DMS153 treated with DMSO at 0.1 percent for 48 hours (cell line): ENCODE measurements at regions not wholly inside any gene's neighbourhood (a gene's known extent, or its start where the extent isn't known, plus 50 kb on each side); places are given as distances from the start of the nearest gene placed in this dataset.

Source experiments
- DNase-seq: peaks from one replicate; lab custom pipeline; 2025; ENCODE audit not compliant: unreplicated experiment; lab: John Stamatoyannopoulos, UW

DNA sequence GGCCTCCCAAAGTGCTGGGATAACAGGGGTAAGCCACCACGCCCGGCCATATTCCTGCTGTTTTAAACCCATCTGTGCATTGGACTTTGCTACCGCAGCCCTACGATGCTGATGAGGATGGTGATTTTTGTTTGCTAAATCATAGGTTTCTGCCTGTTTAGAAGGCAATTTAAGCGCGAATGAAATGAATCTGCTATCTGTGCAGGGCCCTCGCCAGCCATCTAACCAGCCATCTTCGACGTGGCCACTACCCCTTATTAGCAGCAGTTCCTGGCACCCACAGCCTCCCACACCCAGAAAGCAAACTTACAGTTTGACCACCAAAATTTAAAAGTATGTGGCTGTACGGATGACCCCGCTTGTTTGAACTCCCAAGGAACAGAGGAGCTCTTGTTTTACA is 178.5 kb downstream of the SHOX start:
- DNase-seq, result no peak

DNA sequence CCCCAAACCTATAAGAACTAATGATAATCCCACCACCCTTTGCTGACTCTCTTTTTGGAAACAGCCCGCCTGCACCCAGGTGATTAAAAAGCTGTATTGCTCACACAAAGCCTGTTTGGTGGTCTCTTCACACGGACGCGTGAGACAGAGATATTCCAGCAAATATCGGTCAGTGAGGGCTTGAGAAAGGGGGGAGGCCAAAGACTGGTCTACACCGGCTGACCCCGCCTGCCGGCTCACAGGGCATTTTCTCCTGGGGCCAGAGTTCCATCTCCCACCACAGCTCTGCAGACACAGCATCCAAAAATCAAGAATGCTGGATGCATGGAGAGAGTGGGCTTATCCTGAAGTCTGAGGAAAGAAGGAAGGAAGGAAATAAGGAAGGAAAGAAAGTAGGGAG is 176.0 kb downstream of the SHOX start:
- DNase-seq, result no peak

- DNase-seq, result no peak
Measured at GRCh38 chrX:805988-806387, 175.4 kb downstream of the SHOX start.

DNA sequence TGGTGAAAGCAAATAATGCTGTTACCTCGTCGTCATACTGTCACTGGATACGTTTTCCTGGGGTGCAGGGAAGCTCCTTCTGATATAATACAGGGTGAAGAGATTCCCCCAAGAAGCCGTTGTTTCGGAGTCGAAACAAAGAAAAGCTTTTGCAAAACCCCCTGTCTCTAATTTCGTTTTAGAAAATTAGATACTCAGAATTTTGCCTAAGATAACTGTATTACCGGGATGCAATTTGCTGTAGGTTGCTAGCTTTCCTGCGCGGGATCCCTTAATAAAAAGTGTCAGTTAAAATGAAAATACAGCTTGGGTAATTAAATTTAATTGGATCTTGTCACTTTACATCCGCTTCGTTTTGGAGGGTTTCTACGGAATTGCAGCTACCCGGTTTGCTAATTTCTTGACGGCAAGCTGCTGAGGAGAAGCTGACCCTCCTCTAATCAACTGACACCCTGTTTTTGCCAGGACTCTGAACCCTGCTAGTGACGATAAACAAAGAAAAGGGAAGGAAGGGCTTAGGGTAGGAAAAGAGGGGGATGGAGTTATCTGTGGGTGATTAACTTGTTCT is 174.6 kb downstream of the SHOX start:
- no peak for DNase-seq

DNA sequence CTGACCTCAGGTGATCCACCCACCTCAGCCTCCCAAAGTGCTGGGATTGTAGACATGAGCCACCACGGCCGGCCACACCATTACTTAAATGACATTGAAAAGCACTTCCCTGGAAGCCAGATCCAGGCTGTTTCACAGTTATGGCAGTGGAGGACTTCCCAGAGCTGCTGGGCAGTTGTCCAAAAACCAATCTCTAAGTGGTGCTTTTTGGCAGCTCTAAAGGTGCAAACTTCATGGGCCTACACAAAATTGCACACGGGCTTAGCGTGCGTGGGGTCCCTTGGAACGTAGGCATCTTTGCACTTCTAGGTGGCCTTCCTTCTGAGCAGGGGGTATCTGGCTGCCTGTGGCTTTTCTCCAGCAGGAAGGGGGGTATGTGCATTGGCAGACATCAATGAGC is 172.3 kb downstream of the SHOX start:
- DNase-seq, result no peak

- no peak for DNase-seq
Measured at GRCh38 chrX:799808-800207, 169.2 kb downstream of the SHOX start.

DNA sequence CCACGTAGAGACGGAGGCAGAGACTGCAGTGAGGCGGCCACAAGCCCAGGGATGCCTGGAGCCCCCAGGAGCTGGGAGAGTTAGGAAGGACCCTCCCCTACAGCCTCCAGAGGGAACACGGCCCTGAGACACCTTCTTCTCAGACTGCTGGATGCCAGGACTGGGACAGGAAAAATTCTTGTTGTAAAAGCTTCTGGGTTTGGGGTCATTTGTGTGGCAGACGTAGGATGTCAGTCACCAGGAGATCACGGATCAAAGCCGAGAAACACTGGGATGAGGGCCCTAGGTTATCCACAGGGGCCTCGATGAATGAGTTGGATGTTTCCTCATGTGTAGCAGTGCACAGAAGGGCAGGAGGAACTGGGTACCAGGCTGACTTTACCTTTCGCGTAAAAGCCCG is 163.7 kb downstream of the SHOX start:
- DNase-seq, result no peak

DNA sequence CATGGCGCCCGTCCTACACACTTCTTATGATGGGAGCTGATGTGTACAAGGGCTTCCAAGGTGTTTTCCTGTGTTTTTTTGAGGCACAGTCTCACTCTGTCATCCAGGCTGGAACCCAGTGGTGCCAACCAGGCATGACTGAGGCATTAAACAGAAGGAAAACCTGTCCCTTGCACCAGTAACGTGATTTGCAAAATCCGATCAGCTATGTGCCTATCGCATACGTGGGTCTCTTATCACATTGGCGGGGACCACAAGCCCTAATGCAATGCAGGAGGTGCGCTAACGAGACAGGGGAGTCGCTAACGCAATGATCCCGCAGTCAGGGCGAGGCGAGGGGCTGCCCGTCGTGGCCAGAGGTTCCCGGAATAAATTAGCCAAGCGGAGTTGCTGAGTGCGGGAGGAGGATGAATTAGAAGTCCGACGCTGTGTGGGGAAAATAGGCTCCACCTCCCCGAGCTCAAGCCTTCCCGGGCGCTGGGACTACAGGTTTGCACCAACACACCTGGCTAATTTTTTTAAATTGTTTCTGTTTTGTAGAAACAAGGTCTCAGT is 162.7 kb downstream of the SHOX start:
- DNase-seq, result no peak

DNA sequence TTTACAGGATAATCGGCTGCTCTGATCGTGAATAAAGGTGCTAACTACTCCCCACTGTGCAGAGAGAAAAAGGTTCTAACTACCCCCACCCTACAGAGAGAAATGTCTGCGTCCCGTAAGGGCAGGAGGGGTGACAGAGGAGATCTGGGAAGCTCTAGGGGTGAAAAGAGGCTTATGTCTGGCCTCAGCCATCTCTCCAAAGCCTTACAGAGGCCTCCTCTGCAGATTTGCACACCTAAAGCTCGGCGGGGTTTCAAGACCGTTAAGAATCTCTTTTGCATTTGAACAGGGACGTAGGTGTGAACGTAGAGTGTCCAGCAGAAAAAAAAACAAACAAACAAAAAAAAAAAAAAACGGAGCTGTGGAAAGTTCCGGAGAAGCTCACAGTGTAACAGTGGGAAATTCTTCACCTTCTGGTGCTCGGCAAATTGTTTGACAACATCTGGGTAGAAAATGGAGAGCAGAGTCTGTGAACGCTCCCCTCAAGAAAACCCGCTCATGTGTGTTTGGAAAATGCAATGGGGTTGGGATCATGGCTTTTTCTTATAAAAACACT is 161.0 kb downstream of the SHOX start:
- no peak for DNase-seq

- no peak for DNase-seq
Measured at GRCh38 chrX:790783-791360, 160.3 kb downstream of the SHOX start.

DNA sequence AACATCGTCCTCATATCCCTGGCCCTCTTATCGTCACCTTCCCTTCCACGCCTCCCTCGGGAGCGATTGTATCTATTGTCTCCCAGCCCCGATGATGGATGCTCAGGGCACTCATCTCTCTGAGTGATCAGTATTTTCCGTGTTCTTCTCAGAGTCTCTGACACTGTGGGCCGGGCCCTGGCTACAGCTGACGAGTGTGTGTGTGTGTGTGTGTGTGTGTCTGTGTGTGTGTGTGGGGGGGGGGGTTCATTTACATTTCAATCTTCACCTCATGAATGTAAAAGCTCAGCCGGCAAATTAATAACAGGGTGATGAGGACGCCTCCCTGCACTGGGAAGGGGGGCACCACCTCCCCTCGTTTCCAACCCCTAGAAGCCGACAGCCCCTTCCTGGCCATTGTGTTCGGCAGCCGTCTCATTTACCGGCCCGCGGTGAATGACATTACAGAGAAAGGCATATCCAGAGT is 159.5 kb downstream of the SHOX start:
- no peak for DNase-seq

DNA sequence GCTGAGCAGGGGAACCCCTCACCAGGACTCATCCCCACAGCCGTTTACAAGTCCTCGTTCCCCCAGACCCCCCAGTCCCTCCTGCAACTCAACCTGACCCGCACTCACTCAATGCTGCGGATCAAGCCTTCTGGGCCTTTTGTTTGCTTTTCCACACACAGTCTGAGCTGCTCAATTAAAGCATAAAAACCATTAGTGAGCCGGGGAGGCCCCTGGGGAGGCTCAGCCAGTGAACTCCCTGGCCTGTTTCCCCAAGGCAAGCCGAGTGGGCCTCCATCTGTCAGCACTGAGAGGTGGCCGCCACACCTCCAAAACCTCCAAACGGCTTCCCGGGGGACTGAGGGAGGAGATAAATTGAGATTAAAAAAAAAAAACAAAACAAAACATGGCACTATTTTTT is 158.5 kb downstream of the SHOX start:
- DNase-seq, result no peak

GRCh38 chrX:786441-786881 is 155.9 kb downstream of the SHOX start:
- no peak for DNase-seq

- DNase-seq, result no peak
Measured at GRCh38 chrX:784829-785228, 154.2 kb downstream of the SHOX start.

- no peak for DNase-seq
Measured at GRCh38 chrX:781224-782204, 150.9 kb downstream of the SHOX start.

DNA sequence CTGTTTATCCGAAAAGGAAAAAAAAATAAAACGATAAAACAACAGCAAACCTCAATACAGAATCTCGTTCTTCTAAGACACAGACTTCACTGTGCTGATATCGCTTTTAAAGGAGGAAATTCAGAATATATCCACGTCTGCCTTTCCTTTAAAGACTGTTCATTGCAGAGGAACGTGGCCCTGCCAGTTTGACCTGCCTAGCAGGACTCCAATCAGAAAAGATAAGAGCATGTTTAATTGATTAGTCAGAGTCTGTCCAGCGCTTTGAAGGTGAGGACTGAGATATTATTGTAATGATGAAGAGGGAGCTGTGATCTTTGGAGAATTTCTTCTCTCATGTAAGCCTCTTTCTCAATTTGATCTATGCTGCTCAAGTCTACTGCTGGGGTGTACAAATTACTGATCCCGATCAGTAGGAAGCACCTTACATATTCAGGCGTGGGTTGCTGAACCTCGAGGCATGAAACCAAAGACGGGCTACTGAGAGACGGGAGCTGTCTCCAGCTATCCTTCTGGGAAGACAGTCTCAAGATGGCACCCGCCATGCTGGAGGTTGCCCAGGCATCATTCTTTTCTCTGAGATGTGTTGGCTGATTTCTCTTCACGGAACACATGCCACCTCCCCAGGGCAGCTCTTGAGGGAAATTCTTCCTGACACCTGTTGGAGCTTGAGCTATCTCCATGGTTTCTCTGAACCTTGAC is 146.1 kb downstream of the SHOX start:
- no peak for DNase-seq

DNA sequence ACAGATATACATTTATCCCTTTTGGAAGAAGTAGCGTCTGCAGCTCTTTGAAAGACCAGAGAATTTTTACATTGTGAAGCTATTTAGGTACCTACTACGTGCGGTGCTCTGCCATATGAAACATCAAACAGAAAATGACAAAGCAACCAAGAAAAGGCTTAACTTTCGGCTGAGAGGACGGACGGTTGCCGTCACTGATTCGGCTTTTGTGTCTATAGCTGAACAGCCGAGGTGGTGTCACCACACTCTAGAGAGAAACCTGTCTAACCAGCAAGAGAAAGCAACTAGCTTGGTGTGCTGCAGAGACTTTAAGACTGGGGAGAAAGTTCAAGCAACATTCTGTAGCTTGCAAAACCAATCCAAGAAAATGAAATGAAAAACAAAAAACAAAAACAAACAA is 145.5 kb downstream of the SHOX start:
- DNase-seq, result no peak

DNA sequence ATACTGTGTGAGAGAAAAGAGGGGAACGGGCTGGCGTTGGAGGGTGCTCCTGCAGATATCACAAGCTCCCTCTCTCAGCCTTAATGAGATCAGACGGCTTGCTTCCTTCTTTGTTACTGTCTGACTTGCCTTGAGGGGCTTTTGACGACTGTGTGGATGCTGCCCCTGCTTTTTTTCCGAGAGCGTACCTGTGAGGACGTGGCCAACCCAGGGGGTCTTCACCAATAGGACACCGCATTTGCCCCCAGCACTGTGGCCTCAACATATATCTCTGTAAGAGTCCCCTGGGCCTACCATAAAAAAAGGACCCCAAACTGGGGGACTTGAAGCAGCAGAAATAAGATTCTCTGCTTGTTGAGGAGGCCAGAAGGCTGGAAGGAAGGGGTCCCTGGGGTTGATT is 143.9 kb downstream of the SHOX start:
- no peak for DNase-seq

DNA sequence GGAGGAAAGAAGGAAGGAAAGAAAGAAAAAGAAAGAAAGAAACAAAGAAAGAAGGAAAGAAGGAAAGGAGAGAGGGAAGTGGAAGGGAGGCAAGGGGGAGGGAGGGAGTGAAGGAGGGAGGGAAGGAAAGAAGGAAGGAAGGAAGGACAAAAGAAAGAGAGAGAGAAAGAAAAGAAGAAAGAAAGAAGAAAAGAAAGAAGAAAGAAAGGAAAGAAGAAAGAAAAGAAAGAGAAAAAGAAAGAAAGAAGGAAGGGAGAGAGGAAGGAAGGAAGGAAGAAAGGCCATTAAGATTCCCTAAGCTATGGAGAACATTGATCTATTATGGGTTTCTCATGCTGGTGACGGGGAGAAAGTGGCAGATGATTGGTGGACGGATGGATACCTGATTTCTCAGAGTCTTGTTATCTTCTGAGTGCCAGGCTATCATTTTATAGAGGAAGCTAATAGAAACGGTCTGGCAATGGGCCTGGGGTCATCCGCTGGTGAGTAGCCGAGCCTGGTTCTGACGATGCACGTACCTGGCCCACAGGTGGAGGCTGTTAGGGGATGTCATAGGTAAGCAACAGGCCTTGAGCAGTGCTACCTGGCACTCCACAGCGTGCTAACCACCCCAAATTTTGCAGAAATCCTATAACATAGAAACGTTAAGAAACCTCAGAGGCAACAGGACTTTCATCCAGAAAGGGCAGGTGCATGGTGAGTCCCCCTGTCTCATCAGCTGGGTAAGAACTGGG is 142.9 kb downstream of the SHOX start:
- no peak for DNase-seq

- DNase-seq, result no peak
Measured at GRCh38 chrX:771536-771935, 140.9 kb downstream of the SHOX start.
